OCI-LY3 (cell line): ENCODE measurements at regions not wholly inside any gene's neighbourhood (a gene's known extent, or its start where the extent isn't known, plus 50 kb on each side); places are given as distances from the start of the nearest gene placed in this dataset.

Experiments used
- CTCF ChIP-seq: fragments of 200-600, 300-600 bp; sonication (generic); IDR thresholded peaks from 2 replicates; pipeline ENCODE4 v1.5.1; 2014; ENCODE audit warnings: antibody characterized with exemption, low read length, low read depth
- EZH2phosphoT487 ChIP-seq: fragments of 200-600 bp; shearing (Covaris generic); IDR thresholded peaks from 2 replicates; pipeline ENCODE4 v1.6.1; 2018; ENCODE audit warnings: antibody characterized with exemption, mixed run types, low read depth

DNA sequence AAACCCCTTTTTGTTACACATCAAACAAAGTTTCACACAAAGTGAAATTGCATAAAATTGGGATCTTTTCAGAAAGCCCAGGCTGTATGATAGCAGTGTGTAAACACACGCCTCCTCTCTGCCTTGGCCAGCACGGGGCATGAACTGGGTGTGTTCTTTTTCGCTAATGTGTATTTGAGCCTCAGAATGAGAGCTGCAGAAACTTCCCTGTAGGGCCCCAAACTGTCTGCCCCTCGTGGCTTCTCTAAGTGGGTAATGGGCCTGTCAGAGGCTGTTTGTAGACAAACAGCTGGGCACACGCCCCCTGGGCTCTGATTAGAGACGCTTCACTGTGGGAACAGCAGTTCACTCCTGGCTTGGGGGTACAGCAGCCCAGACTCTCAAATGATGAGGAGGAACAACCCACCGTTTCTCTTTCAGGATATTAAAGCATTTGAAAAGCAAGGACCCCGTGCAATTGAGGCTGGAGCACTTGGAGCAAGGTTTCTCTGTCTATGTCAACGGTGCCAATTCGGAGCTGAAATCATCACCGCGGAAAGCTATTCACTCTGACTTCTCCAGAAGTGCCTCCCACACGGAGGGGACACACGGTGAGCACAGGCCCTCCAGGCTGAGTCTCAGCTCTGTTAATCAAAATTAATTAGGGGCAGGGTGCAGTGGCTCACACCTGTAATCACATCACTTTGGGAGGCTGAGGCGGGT is 78.4 kb downstream of the KATNIP start:
- TF ChIP-seq CTCF (no peak), EZH2phosphoT487 (no peak)
